ENCODE measurements at regions not wholly inside any gene's neighbourhood (a gene's known extent, or its start where the extent isn't known, plus 50 kb on each side); places are given as distances from the start of the nearest gene placed in this dataset.

DNA sequence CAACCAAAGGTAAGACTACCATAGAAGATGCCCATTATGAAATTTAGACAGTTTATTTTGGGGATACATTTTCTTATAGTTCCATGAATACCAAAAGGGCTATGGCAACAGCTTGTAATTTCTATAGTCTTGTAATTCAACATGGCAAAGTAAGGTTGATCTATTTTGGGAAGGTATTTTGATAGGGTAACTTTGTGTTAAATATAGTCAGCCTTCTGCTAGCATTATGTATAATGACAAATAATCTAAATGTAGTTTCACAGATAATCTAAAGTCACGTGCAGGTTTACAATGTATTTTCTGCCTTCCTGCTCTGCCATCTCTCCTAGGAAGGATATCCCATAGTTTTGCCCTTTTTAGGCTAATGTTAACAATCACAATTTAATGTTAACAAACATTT, 85.9 kb upstream of the DPH5 start:
- TF ChIP-seq CTCF (conservative IDR thresholded peaks at IDR 0.05; ENCODE audit: low read length) (no peak), EZH2phosphoT487 (IDR thresholded peaks at IDR 0.05; ENCODE audit: borderline replicate concordance) (no peak)
